Tibial artery (tissue), 4 donors: ENCODE measurements at regions not wholly inside any gene's neighbourhood (a gene's known extent, or its start where the extent isn't known, plus 50 kb on each side); places are given as distances from the start of the nearest gene placed in this dataset.

ENCODE experiments used
- DNase-seq, 2 donors: peaks; one replicate each; pipeline ENCODE4 v3.0.0-alpha.2; 2019
- H3K27ac ChIP-seq, 2 donors: fragments of 200-600 bp; sonication (generic) in 1 of 2; 1 replicate in 1 of 2; 2 replicates in 1 of 2; pipeline ENCODE4 v1.5.1; 2018 to 2019; ENCODE audit warnings: mild to moderate bottlenecking in 1 of 2
- H3K27me3 ChIP-seq, 2 donors: fragments of 200-600 bp; sonication (generic) in 1 of 2; one replicate each; pipeline versions ENCODE4 v1.5.1 to v1.6.0; 2016 to 2019
- H3K36me3 ChIP-seq, 3 donors: fragments of 200-600 bp; sonication (generic) in 2 of 3; one replicate each; pipeline ENCODE4 v1.5.1; 2016 to 2019; ENCODE audit warnings: mild to moderate bottlenecking in 2 of 3
- H3K4me1 ChIP-seq, 4 donors: fragments of 200-600 bp; sonication (generic) in 2 of 4; 1 replicate in 3 of 4; 2 replicates in 1 of 4; pipeline ENCODE4 v1.5.1; 2016 to 2019
- H3K4me3 ChIP-seq, 2 donors: fragments of 200-600 bp; sonication (generic) in 1 of 2; 1 replicate in 1 of 2; 2 replicates in 1 of 2; pipeline ENCODE4 v1.5.1; 2018 to 2019; ENCODE audit warnings: mild to moderate bottlenecking in 2 of 2
- H3K9me3 ChIP-seq, 3 donors: fragments of 200-600 bp; sonication (generic) in 1 of 3; one replicate each; pipeline ENCODE4 v1.5.1; 2016 to 2019
- intact Hi-C: fragments of 100-400 bp; cut with DNase I; formaldehyde crosslinking; loops from one replicate; pipeline ENCODE4 v1.15.0; 2023; ENCODE audit warnings: low total_unique reads
- TF ChIP-seq, protein P1 (sequence below), 2 experiments: fragments of 200-600 bp in 1 of 2; fragments of 450-650 bp in 1 of 2; IDR thresholded peaks; one replicate each; pipeline ENCODE4 v1.5.1; 2017 to 2019; ENCODE audit warnings: antibody characterized with exemption in 2 of 2, mild to moderate bottlenecking in 1 of 2, moderate library complexity in 1 of 2

DNA sequence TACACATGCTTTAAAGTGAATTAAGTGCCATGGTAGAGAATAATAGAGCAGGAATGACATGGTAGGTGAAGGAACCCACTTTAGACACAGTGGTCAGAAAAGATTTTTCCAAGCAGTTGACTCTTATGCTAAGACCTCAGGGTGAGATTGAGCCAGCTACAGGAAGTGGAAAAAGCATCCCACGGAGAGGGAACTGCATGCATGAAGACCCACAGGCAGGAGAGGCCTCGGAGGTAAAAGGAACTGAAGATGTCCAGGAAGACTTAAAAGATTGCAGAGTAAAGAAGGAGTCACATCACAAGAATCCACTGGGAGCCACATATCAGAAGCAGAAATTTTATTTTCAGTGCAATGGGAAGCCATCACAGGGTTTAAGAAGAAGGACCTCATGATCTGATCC is 499.2 kb upstream of the FAM98A start:
- Histone ChIP-seq H3K4me1 (no peaks in the 10 kb centered on the region), H3K27me3 (no peaks in the 10 kb centered on the region), H3K4me3 (no peak overlapping the region), H3K27ac (no peak overlapping the region), H3K36me3 (no peaks in the 10 kb centered on the region), H3K9me3 (no peaks in the 10 kb centered on the region)
- TF ChIP-seq, protein P1, sequence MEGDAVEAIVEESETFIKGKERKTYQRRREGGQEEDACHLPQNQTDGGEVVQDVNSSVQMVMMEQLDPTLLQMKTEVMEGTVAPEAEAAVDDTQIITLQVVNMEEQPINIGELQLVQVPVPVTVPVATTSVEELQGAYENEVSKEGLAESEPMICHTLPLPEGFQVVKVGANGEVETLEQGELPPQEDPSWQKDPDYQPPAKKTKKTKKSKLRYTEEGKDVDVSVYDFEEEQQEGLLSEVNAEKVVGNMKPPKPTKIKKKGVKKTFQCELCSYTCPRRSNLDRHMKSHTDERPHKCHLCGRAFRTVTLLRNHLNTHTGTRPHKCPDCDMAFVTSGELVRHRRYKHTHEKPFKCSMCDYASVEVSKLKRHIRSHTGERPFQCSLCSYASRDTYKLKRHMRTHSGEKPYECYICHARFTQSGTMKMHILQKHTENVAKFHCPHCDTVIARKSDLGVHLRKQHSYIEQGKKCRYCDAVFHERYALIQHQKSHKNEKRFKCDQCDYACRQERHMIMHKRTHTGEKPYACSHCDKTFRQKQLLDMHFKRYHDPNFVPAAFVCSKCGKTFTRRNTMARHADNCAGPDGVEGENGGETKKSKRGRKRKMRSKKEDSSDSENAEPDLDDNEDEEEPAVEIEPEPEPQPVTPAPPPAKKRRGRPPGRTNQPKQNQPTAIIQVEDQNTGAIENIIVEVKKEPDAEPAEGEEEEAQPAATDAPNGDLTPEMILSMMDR (IDR thresholded peaks at IDR 0.05), result no peak
- no peak for DNase-seq
- intact Hi-C loops, result no loop called here

DNA sequence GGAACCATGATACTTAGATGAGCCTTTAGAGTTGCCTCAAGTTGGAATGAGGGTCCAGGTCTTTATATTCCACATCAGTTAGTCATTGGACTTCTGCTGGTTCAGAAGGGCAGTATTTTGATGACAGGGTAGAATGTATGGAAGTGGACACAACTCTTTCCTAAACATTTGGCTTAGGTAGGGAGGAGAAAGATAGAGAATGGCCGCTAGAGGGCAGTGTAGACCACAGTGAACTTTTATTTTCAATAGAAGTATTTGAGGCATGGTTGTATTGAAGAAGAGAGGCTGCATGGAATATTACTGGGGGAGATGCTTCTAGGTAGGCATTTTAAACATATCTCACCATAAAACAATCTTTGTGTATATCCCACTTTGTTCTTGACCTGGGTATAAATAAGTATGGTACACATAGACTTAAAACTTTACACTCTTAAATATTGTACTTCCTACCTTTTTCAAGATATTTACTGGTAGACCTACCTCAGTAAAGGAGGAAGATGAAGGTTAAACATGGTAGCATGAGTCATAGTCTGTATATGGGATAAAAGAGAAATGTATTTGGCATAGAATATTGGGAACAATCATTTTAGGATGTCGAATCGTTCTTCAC is 497.6 kb upstream of the FAM98A start:
- no peaks in the 10 kb centered on the region for H3K4me1 ChIP-seq
- TF ChIP-seq, protein P1 (IDR thresholded peaks at IDR 0.05), result peak; percentile 43 to 60
- H3K27ac ChIP-seq, result no peak overlapping the region
- intact Hi-C loops, result no loop called here
- H3K27me3 ChIP-seq, result no peaks in the 10 kb centered on the region
- DNase-seq, result peak in 1 of 2 donors; percentile 22
- no peaks in the 10 kb centered on the region for H3K9me3 ChIP-seq
- no peaks in the 10 kb centered on the region for H3K36me3 ChIP-seq
- H3K4me3 ChIP-seq, result no peak overlapping the region

DNA sequence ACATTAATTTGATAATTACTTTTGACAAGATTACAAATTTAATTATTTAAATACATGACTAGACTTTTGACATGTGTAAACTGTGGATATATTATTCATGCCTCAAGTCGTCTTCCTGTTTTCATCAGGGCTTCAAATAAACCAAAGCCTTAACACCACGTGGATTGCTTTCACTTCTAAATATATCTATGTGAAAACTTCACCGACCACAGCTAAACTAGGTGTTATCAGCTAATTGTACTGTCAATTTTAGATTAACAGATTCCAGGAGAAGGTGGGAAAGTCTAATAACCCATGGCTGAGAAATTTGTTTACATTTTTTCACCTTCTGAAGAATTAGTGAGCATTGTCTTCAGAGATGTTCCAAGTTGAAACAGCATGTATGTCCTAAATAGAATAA is 494.7 kb upstream of the FAM98A start:
- no peak overlapping the region for H3K4me3 ChIP-seq
- DNase-seq, result no peak
- intact Hi-C loops, result no loop called here
- no peak overlapping the region for H3K27ac ChIP-seq
- TF ChIP-seq, protein P1 (IDR thresholded peaks at IDR 0.05), result no peak
- H3K4me1 ChIP-seq, result no peaks in the 10 kb centered on the region
- H3K27me3 ChIP-seq, result no peaks in the 10 kb centered on the region
- H3K36me3 ChIP-seq, result no peaks in the 10 kb centered on the region
- H3K9me3 ChIP-seq, result no peaks in the 10 kb centered on the region

DNA sequence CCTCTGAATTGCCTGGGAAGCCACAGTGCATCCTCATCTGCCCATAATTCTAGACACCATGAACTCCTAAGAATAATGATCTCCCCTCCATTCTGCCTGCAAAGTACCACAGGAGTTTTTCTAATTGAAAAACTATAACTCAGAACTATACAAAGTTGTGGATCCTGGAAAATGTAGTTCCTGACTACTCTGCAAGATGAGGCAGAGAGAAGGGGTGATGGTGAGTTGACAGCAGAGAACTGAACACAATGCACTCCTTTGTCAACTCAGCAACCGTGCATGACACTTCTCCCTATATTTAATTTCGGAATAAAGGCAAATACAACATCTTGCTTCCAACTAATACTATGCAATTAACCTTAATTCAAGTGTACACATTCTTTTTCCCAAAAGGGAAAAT is 471.1 kb upstream of the FAM98A start:
- H3K4me3 ChIP-seq, result no peak overlapping the region
- H3K4me1 ChIP-seq, result no peaks in the 10 kb centered on the region
- DNase-seq, result no peak
- no peak overlapping the region for H3K27ac ChIP-seq
- intact Hi-C loops, result no loop called here
- no peaks in the 10 kb centered on the region for H3K36me3 ChIP-seq
- H3K9me3 ChIP-seq, result no peaks in the 10 kb centered on the region
- no peaks in the 10 kb centered on the region for H3K27me3 ChIP-seq
- TF ChIP-seq, protein P1 (IDR thresholded peaks at IDR 0.05), result no peak

DNA sequence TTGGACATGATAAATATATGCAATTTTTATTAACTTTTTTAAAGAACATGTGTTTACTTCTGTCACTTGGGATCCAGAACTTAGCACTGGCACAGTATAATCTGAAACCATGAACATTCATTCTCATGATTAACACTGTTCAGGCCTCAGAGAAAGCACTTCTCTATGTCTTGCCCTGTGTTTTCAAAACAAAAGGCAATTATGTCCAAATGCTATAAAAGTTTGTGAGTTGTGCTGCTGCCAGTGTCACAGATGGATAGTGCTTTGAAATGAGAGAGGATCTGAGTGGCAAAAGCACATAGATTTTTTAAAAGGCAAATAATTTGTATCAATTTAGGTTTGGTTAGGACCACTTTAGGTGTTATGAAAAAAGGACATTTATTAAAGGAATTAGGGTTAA is 470.5 kb upstream of the FAM98A start:
- no peak overlapping the region for H3K27ac ChIP-seq
- H3K27me3 ChIP-seq, result no peaks in the 10 kb centered on the region
- DNase-seq, result no peak
- no peaks in the 10 kb centered on the region for H3K9me3 ChIP-seq
- TF ChIP-seq, protein P1 (IDR thresholded peaks at IDR 0.05), result no peak
- intact Hi-C loops, result no loop called here
- H3K4me1 ChIP-seq, result no peaks in the 10 kb centered on the region
- H3K4me3 ChIP-seq, result no peak overlapping the region
- no peaks in the 10 kb centered on the region for H3K36me3 ChIP-seq

DNA sequence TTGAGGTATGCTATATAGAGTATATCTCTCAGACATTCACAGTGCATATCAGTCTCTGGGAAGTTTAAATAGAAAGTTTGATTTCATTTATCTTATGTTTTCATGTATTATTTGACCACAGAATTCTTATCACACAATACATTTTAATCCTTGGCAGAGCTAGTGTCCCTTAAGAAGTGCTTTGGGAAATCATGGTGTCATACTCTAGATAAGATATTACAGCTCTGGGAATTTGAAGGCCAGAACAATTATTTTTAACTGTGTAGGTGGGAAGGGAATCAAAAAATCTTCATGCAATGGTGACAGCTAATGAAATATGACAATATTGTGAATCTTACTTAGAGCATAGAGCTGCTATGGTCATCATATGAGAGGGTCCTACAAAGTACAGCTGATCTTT is 451.3 kb upstream of the FAM98A start:
- Histone ChIP-seq H3K36me3 (no peaks in the 10 kb centered on the region), H3K4me3 (no peak overlapping the region), H3K4me1 (no peaks in the 10 kb centered on the region), H3K27me3 (no peaks in the 10 kb centered on the region), H3K27ac (no peak overlapping the region), H3K9me3 (no peaks in the 10 kb centered on the region)
- no peak for DNase-seq
- intact Hi-C loops, result no loop called here
- TF ChIP-seq, protein P1 (IDR thresholded peaks at IDR 0.05), result no peak
